NB4 (cell line): ENCODE measurements at regions not wholly inside any gene's neighbourhood (a gene's known extent, or its start where the extent isn't known, plus 50 kb on each side); places are given as distances from the start of the nearest gene placed in this dataset.

Experiments used
- CTCF ChIP-seq: IDR thresholded peaks from one replicate; pipeline ENCODE4 v1.5.1; 2012; ENCODE audit warnings: low read depth, low read length
- MAX ChIP-seq: IDR thresholded peaks from 2 replicates; pipeline ENCODE4 v1.6.1; 2011; ENCODE audit warnings: low read depth, low read length
- POLR2A ChIP-seq: IDR thresholded peaks from 2 replicates; pipeline ENCODE4 v1.6.1; 2011; ENCODE audit warnings: mild to moderate bottlenecking; ENCODE audit not compliant: insufficient read length; ENCODE audit errors: extremely low read depth

GRCh38 chr6:14542670-14543366 lies 425.2 kb downstream of the CD83 start:
- TF ChIP-seq MAX: no peak
- TF ChIP-seq CTCF: no peak
- no peak for TF ChIP-seq POLR2A
